Neural progenitor cell (in vitro differentiated cells): ENCODE measurements at regions not wholly inside any gene's neighbourhood (a gene's known extent, or its start where the extent isn't known, plus 50 kb on each side); places are given as distances from the start of the nearest gene placed in this dataset.

Experiments
- DNase-seq: peaks from one replicate; pipeline ENCODE4 v3.0.0-alpha.2; 2016; ENCODE audit warnings: low spot score
- H2AFZ ChIP-seq: fragments of 200-600 bp; sonication (generic); replicated peaks from 2 replicates; pipeline ENCODE4 v1.6.1; 2016; ENCODE audit warnings: antibody characterized with exemption
- H3F3A ChIP-seq: fragments of 200-600 bp; sonication (generic); 2 replicates; pipeline ENCODE4 v1.6.1; 2016; ENCODE audit warnings: antibody characterized with exemption, low read depth
- H3K27ac ChIP-seq: fragments of 200-600 bp; sonication (generic); 2 replicates; pipeline ENCODE4 v1.5.1; 2016; ENCODE audit warnings: mild to moderate bottlenecking
- H3K27me3 ChIP-seq: fragments of 200-600 bp; sonication (generic); 2 replicates; pipeline ENCODE4 v1.6.1; 2016; ENCODE audit warnings: mild to moderate bottlenecking, moderate library complexity
- H3K36me3 ChIP-seq: fragments of 200-600 bp; sonication (generic); 2 replicates; pipeline ENCODE4 v1.5.1; 2016
- H3K4me1 ChIP-seq: fragments of 200-600 bp; sonication (generic); 2 replicates; pipeline ENCODE4 v1.6.1; 2016; ENCODE audit warnings: mixed run types
- H3K4me2 ChIP-seq: fragments of 200-600 bp; sonication (generic); 2 replicates; pipeline ENCODE4 v1.6.1; 2016
- H3K4me3 ChIP-seq: fragments of 200-600 bp; sonication (generic); 2 replicates; pipeline ENCODE4 v1.5.1; 2016
- H3K79me2 ChIP-seq: fragments of 200-600 bp; sonication (generic); 2 replicates; pipeline ENCODE4 v1.6.1; 2016; ENCODE audit warnings: low read depth
- H3K9ac ChIP-seq: fragments of 200-600 bp; sonication (generic); 2 replicates; pipeline ENCODE4 v1.6.1; 2016
- H3K9me3 ChIP-seq: fragments of 200-600 bp; sonication (generic); 2 replicates; pipeline ENCODE4 v1.5.1; 2016; ENCODE audit warnings: low read depth
- H4K20me1 ChIP-seq: fragments of 200-600 bp; sonication (generic); 2 replicates; pipeline ENCODE4 v1.6.1; 2016; ENCODE audit warnings: low read depth
- H3K27ac Mint-ChIP-seq: 3 replicates; pipeline ENCODE4 v1.8.0; 2021; ENCODE audit warnings: mixed read lengths
- H3K27me3 Mint-ChIP-seq: 2 replicates; pipeline ENCODE4 v1.8.0; 2022; ENCODE audit warnings: low read depth, mild to moderate bottlenecking, inconsistent platforms, moderate library complexity, mixed read lengths; ENCODE audit not compliant: insufficient read depth
- H3K36me3 Mint-ChIP-seq: 3 replicates; pipeline ENCODE4 v1.8.0; 2021; ENCODE audit warnings: mixed read lengths
- H3K4me1 Mint-ChIP-seq: 3 replicates; pipeline ENCODE4 v1.8.0; 2021; ENCODE audit warnings: mixed read lengths
- H3K4me3 Mint-ChIP-seq: 3 replicates; pipeline ENCODE4 v1.8.0; 2021; ENCODE audit warnings: mild to moderate bottlenecking, moderate library complexity, mixed read lengths
- H3K9me3 Mint-ChIP-seq: 3 replicates; pipeline ENCODE4 v1.8.0; 2020; ENCODE audit warnings: mixed read lengths
- EZH2 ChIP-seq: fragments of 200-600 bp; sonication (generic); IDR thresholded peaks from 2 replicates; pipeline ENCODE4 v1.6.1; 2017; ENCODE audit warnings: antibody characterized with exemption, mild to moderate bottlenecking, moderate library complexity
- EZH2phosphoT487 ChIP-seq: fragments of 200-600 bp; sonication (generic); IDR thresholded peaks from 2 replicates; pipeline ENCODE4 v1.6.1; 2017; ENCODE audit warnings: antibody characterized with exemption
- TF ChIP-seq, protein P1 (sequence below): fragments of 200-600 bp; sonication (generic); IDR thresholded peaks from 2 replicates; pipeline ENCODE4 v1.5.1; 2017; ENCODE audit warnings: antibody characterized with exemption, mild to moderate bottlenecking

DNA sequence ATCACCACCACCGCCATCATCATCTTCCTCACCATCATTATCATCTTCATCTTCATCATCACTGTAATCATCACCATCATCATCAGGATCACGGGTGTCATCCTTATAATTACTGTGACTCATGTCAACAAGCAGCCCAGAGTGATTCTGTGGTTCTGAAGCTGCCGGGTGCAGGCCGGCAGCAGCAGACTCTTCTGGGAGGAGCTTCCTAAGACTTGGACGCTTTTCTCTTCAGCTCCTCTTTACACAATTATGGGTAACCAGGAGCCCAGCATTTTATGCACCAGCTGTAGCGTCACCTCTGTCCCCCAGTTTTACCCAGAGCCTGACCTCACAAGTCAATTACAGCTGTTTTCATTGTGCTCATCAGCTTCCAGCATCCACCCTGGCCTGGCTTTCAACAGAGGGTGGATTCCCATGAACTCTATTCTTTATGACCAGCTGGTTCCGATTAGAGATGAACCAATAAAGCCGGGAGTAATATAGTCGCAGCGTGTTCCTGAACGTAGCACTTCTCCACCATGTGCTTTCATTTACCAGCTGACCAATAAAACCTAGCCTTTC lies 275.8 kb downstream of the FOXL1 start:
- Mint-ChIP-seq H3K27ac (no peak overlapping the region), H3K9me3 (no peaks in the 10 kb centered on the region), H3K36me3 (no peaks in the 10 kb centered on the region), H3K27me3 (peaks cover 5% of the 10 kb centered on the region), H3K4me1 (peaks cover 2% of the 10 kb centered on the region), H3K4me3 (no peak overlapping the region)
- Histone ChIP-seq H3K4me3 (no peak overlapping the region), H4K20me1 (no peaks in the 10 kb centered on the region), H3K9me3 (no peaks in the 10 kb centered on the region), H2AFZ (no peak overlapping the region), H3K27me3 (no peaks in the 10 kb centered on the region), H3K36me3 (no peaks in the 10 kb centered on the region), H3K27ac (no peak overlapping the region), H3F3A (no peaks in the 10 kb centered on the region), H3K4me1 (no peaks in the 10 kb centered on the region), H3K9ac (no peak overlapping the region), H3K4me2 (no peak overlapping the region), H3K79me2 (no peaks in the 10 kb centered on the region)
- TF ChIP-seq, protein P1, sequence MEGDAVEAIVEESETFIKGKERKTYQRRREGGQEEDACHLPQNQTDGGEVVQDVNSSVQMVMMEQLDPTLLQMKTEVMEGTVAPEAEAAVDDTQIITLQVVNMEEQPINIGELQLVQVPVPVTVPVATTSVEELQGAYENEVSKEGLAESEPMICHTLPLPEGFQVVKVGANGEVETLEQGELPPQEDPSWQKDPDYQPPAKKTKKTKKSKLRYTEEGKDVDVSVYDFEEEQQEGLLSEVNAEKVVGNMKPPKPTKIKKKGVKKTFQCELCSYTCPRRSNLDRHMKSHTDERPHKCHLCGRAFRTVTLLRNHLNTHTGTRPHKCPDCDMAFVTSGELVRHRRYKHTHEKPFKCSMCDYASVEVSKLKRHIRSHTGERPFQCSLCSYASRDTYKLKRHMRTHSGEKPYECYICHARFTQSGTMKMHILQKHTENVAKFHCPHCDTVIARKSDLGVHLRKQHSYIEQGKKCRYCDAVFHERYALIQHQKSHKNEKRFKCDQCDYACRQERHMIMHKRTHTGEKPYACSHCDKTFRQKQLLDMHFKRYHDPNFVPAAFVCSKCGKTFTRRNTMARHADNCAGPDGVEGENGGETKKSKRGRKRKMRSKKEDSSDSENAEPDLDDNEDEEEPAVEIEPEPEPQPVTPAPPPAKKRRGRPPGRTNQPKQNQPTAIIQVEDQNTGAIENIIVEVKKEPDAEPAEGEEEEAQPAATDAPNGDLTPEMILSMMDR: no peak
- TF ChIP-seq EZH2 (no peak), EZH2phosphoT487 (no peak)
- DNase-seq: no peak

DNA sequence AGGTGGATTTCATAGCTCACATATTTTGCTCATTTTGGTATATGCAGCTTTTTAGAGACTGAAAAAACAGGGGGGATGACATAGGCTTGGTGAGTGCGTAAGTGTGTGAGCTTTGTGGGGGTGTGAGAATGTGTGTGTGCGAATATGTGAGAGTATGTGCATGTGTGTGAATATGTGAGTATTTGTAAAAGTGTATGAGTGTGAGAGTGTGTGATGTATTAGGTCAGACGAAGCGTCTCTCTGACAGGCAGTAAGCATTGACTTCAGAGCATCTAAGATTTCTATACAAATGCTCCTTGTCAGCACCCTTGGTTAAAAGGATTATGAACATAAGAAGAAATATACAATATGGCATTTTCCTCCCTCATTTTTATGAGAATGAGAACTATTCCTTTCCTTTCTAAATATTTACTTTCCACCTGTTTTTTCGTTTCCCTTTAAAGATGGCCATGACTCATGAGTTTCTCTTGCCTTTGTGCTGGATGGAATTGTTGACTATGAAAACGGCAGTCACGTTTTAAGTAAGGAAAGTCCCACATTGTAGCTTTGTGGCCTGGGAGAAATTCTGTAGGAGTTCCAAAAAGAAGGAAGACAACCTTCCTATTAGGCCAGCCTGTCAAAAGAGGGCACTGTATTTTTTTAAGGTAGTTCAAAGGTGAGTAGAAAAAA lies 276.4 kb downstream of the FOXL1 start:
- no peaks in the 10 kb centered on the region for H3K27me3 ChIP-seq
- Mint-ChIP-seq H3K36me3 (no peaks in the 10 kb centered on the region), H3K27me3 (peaks cover 7% of the 10 kb centered on the region), H3K4me1 (peaks cover 2% of the 10 kb centered on the region), H3K27ac (no peak overlapping the region), H3K4me3 (no peak overlapping the region), H3K9me3 (no peaks in the 10 kb centered on the region)
- H3K4me1 ChIP-seq: no peaks in the 10 kb centered on the region
- H3K9ac ChIP-seq: no peak overlapping the region
- no peaks in the 10 kb centered on the region for H3K9me3 ChIP-seq
- H4K20me1 ChIP-seq: no peaks in the 10 kb centered on the region
- TF ChIP-seq EZH2phosphoT487: no peak
- TF ChIP-seq EZH2: no peak
- TF ChIP-seq, protein P1: no peak
- H3K4me3 ChIP-seq: no peak overlapping the region
- no peak for DNase-seq
- no peak overlapping the region for H3K27ac ChIP-seq
- H3K79me2 ChIP-seq: no peaks in the 10 kb centered on the region
- H2AFZ ChIP-seq: no peak overlapping the region
- H3K36me3 ChIP-seq: no peaks in the 10 kb centered on the region
- H3F3A ChIP-seq: no peaks in the 10 kb centered on the region
- H3K4me2 ChIP-seq: no peak overlapping the region

DNA sequence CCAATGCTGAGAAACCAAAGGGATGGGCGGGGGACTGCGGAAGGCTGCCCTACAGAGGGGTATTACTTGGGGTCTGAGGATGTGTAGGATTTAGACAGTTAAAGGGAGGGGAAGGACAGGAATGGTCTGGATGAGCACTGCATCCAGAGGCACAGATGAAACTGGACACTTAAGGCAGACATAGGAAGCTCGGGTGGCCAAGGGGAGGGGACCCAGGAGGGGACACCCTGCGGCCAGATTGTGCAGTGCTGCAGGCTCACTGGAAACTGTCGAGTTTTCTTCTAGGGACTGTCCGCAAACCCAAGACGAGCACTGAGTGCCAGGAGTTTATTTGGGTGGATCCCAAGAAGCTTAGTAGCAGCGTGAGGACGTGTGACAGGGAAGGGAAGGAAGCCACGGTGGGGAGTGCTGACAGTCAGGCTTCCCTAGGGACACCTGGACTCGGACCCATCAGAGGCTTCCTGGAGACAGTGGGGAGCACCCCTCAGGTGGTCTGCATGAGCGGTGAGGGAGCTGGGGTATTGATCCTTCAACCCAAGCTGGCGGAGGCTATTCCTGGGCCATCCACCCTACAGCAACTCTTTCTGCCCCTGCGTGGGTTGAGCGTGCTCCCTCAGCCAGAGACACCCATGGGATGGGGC lies 278.7 kb downstream of the FOXL1 start:
- TF ChIP-seq EZH2phosphoT487 (no peak), EZH2 (no peak)
- TF ChIP-seq, protein P1: no peak
- H3F3A ChIP-seq: no peaks in the 10 kb centered on the region
- Mint-ChIP-seq H3K36me3 (no peaks in the 10 kb centered on the region), H3K27ac (no peak overlapping the region), H3K9me3 (no peaks in the 10 kb centered on the region), H3K27me3 (peaks cover 2% of the 10 kb centered on the region), H3K4me1 (peaks cover 2% of the 10 kb centered on the region), H3K4me3 (no peak overlapping the region)
- H3K9me3 ChIP-seq: no peaks in the 10 kb centered on the region
- H3K9ac ChIP-seq: no peak overlapping the region
- H3K4me3 ChIP-seq: no peak overlapping the region
- DNase-seq: no peak
- H3K27me3 ChIP-seq: no peaks in the 10 kb centered on the region
- H2AFZ ChIP-seq: no peak overlapping the region
- no peaks in the 10 kb centered on the region for H4K20me1 ChIP-seq
- H3K4me2 ChIP-seq: no peak overlapping the region
- H3K27ac ChIP-seq: no peak overlapping the region
- H3K4me1 ChIP-seq: no peaks in the 10 kb centered on the region
- H3K36me3 ChIP-seq: no peaks in the 10 kb centered on the region
- no peaks in the 10 kb centered on the region for H3K79me2 ChIP-seq
